ENCODE measurements at regions not wholly inside any gene's neighbourhood (a gene's known extent, or its start where the extent isn't known, plus 50 kb on each side); places are given as distances from the start of the nearest gene placed in this dataset.

- Mint-ChIP-seq H3K4me3 (no peak overlapping the region), H3K4me1 (peaks cover 3% of the 10 kb centered on the region), H3K27ac (peak overlapping the region in 1 of 3 experiments; percentile 10), H3K9me3 (no peaks in the 10 kb centered on the region), H3K27me3 (ENCODE audit: low read depth) (peaks cover 10% of the 10 kb centered on the region), H3K36me3 (ENCODE audit: low read depth) (no peaks in the 10 kb centered on the region)
- no peak for TF ChIP-seq CTCF (IDR thresholded peaks at IDR 0.05; ENCODE audit: unreplicated experiment in 3 of 3)
These were observed 369.6 kb upstream of the ID2 start for GRCh38 chr2:8312221-8312620.

- Mint-ChIP-seq H3K27me3 (ENCODE audit: low read depth) (peaks cover 10% of the 10 kb centered on the region), H3K4me3 (no peak overlapping the region), H3K27ac (no peak overlapping the region), H3K4me1 (peaks cover under 1% of the 10 kb centered on the region), H3K36me3 (ENCODE audit: low read depth) (no peaks in the 10 kb centered on the region), H3K9me3 (no peaks in the 10 kb centered on the region)
- no peak for TF ChIP-seq CTCF (IDR thresholded peaks at IDR 0.05; ENCODE audit: unreplicated experiment in 3 of 3)
These were observed 368.7 kb upstream of the ID2 start for GRCh38 chr2:8312861-8313830.

- H3K4me3 Mint-ChIP-seq: no peak overlapping the region
- H3K27ac Mint-ChIP-seq: no peak overlapping the region
- H3K27me3 Mint-ChIP-seq (ENCODE audit: low read depth): peaks cover 10% of the 10 kb centered on the region
- no peaks in the 10 kb centered on the region for H3K4me1 Mint-ChIP-seq
- H3K36me3 Mint-ChIP-seq (ENCODE audit: low read depth): no peaks in the 10 kb centered on the region
- TF ChIP-seq CTCF (IDR thresholded peaks at IDR 0.05; ENCODE audit: unreplicated experiment in 3 of 3): no peak
- no peaks in the 10 kb centered on the region for H3K9me3 Mint-ChIP-seq
These were observed 367.8 kb upstream of the ID2 start for GRCh38 chr2:8314063-8314462.

- no peaks in the 10 kb centered on the region for H3K9me3 Mint-ChIP-seq
- peaks cover 10% of the 10 kb centered on the region for H3K27me3 Mint-ChIP-seq (ENCODE audit: low read depth)
- no peak for TF ChIP-seq CTCF (IDR thresholded peaks at IDR 0.05; ENCODE audit: unreplicated experiment in 3 of 3)
- no peaks in the 10 kb centered on the region for H3K4me1 Mint-ChIP-seq
- no peak overlapping the region for H3K4me3 Mint-ChIP-seq
- H3K27ac Mint-ChIP-seq: no peak overlapping the region
- no peaks in the 10 kb centered on the region for H3K36me3 Mint-ChIP-seq (ENCODE audit: low read depth)
These were observed 366.2 kb upstream of the ID2 start for GRCh38 chr2:8315531-8316165.

GRCh38 chr2:8316356-8316755 lies 365.5 kb upstream of the ID2 start:
- no peaks in the 10 kb centered on the region for H3K4me1 Mint-ChIP-seq
- peaks cover 7% of the 10 kb centered on the region for H3K27me3 Mint-ChIP-seq (ENCODE audit: low read depth)
- no peak for TF ChIP-seq CTCF (IDR thresholded peaks at IDR 0.05; ENCODE audit: unreplicated experiment in 3 of 3)
- no peaks in the 10 kb centered on the region for H3K36me3 Mint-ChIP-seq (ENCODE audit: low read depth)
- H3K4me3 Mint-ChIP-seq: no peak overlapping the region
- no peak overlapping the region for H3K27ac Mint-ChIP-seq
- no peaks in the 10 kb centered on the region for H3K9me3 Mint-ChIP-seq

Data from nephron (organoid).